ENCODE measurements at regions not wholly inside any gene's neighbourhood (a gene's known extent, or its start where the extent isn't known, plus 50 kb on each side); places are given as distances from the start of the nearest gene placed in this dataset.

DNA sequence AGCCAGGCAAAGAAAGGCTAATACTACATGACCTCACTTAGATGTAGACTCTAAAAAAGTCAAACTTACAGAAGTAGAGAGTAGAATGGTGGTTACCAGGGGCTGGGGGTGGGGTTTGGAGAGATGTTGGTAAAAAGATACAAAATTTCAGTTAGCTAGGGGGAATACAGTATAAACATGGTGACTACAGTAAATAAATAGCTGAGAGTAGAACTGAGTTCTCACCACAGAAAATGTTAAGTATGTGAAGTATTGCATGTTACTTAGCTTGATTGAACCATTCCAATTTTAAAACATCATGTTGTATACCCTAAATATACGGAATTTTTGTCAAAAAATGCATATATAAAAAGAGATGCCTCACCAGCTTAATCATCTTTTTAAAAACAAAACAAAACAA is 67.5 kb upstream of the DOCK9 start:
- H3K27ac Mint-ChIP-seq (ENCODE audit: low read depth, unreplicated experiment): peak overlapping the region; percentile 90
- intact Hi-C loops (cut with micrococcal nuclease): no loop called here
- H3K27me3 Mint-ChIP-seq (ENCODE audit: insufficient read depth, unreplicated experiment): no peaks in the 10 kb centered on the region
- no peaks in the 10 kb centered on the region for H3K36me3 Mint-ChIP-seq (ENCODE audit: insufficient read depth, unreplicated experiment)
- DNase-seq (ENCODE audit: unreplicated experiment): no peak
- ChIA-PET CTCF (interaction anchor here (0.7 to 4.9 kb wide), 7 partner anchors 10 to 221 kb away, joined by 3 to 30 read pairs (median 3); no protein-coding TSS in a partner anchor), POLR2A (interaction anchor here (1.3 to 9.7 kb wide), 8 partner anchors 11 to 155 kb away, joined by 3 to 74 read pairs (median 12); partner anchors contain the start of genes DOCK9 and UBAC2)
- TF ChIP-seq, protein P1, sequence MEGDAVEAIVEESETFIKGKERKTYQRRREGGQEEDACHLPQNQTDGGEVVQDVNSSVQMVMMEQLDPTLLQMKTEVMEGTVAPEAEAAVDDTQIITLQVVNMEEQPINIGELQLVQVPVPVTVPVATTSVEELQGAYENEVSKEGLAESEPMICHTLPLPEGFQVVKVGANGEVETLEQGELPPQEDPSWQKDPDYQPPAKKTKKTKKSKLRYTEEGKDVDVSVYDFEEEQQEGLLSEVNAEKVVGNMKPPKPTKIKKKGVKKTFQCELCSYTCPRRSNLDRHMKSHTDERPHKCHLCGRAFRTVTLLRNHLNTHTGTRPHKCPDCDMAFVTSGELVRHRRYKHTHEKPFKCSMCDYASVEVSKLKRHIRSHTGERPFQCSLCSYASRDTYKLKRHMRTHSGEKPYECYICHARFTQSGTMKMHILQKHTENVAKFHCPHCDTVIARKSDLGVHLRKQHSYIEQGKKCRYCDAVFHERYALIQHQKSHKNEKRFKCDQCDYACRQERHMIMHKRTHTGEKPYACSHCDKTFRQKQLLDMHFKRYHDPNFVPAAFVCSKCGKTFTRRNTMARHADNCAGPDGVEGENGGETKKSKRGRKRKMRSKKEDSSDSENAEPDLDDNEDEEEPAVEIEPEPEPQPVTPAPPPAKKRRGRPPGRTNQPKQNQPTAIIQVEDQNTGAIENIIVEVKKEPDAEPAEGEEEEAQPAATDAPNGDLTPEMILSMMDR (IDR thresholded peaks at IDR 0.05; ENCODE audit: unreplicated experiment): no peak
- BruUV-seq (replicated peaks): no TSS peak
- peaks cover 45% of the 10 kb centered on the region for H3K4me1 Mint-ChIP-seq (ENCODE audit: insufficient read depth, unreplicated experiment)
- H3K9me3 Mint-ChIP-seq (ENCODE audit: unreplicated experiment): no peaks in the 10 kb centered on the region
- H3K4me3 Mint-ChIP-seq (ENCODE audit: unreplicated experiment): peak overlapping the region; percentile 13

DNA sequence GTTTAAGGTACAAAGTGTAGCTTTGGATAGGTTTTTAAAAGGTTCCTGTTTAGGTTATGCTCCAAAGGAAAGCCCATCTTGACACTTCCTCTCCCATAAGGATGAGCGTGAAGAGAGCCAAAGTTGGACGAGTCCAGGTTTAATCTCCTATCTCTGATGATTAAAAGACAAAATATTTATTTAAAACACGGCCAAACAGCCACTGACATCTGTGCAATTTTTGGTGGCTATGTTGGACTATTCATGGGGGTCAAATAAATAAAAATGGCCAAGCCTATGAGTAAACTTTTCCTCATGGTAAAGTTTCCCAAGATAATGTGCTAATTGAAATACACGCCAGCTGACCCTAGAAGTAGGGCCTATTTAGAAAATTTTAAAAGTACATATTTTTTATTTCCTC is 69.0 kb upstream of the DOCK9 start:
- POLR2A ChIA-PET: interaction anchor here (0.8 to 9.7 kb wide), 10 partner anchors 9 to 157 kb away, joined by 3 to 74 read pairs (median 9); partner anchors contain the start of genes DOCK9 and UBAC2
- Mint-ChIP-seq H3K27ac (ENCODE audit: low read depth, unreplicated experiment) (peak overlapping the region; percentile 90), H3K4me1 (ENCODE audit: insufficient read depth, unreplicated experiment) (peaks cover 45% of the 10 kb centered on the region), H3K36me3 (ENCODE audit: insufficient read depth, unreplicated experiment) (no peaks in the 10 kb centered on the region), H3K27me3 (ENCODE audit: insufficient read depth, unreplicated experiment) (no peaks in the 10 kb centered on the region), H3K4me3 (ENCODE audit: unreplicated experiment) (peak overlapping the region; percentile 66), H3K9me3 (ENCODE audit: unreplicated experiment) (no peaks in the 10 kb centered on the region)
- CTCF ChIA-PET: interaction anchor here (0.8 to 4.9 kb wide), 4 partner anchors 13 to 218 kb away, joined by 3 to 30 read pairs (median 4); no protein-coding TSS in a partner anchor
- TF ChIP-seq, protein P1 (IDR thresholded peaks at IDR 0.05; ENCODE audit: unreplicated experiment): no peak
- no TSS peak for BruUV-seq (replicated peaks)
- intact Hi-C loops (cut with micrococcal nuclease): loop anchor here (1.0 kb wide), 1 partner anchor 40 kb away; no protein-coding TSS in a partner anchor
- no peak for DNase-seq (ENCODE audit: unreplicated experiment)

DNA sequence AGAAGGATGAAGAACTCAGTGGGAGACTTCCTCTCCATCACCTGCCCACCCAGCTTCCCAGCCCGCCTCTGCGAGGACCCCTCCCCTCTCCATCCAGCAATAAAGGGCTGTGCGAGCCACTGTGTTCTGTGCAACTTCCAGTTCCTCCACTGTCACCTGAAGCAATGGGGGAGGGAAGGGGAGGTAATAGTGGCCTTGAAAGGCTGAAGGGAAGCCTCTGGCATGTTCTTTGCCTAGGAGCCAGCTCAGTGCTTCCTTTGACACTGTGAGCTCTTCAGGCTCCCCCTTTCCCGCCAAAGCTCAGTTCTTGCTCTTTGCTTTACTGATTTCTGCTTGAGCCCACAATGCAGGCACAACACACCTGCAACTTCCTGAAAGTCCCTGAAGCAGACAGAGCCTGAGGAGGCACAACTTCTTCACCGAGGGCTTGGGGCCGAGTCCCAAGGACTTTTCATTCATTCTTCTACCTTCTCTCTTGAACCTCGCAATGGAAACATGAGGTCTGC is 73.2 kb upstream of the DOCK9 start:
- ChIA-PET CTCF (interaction anchor here (0.7 to 4.3 kb wide), 7 partner anchors 10 to 215 kb away, joined by 3 to 17 read pairs (median 4); no protein-coding TSS in a partner anchor), POLR2A (interaction anchor here (0.6 to 9.7 kb wide), 5 partner anchors 14 to 74 kb away, joined by 3 to 74 read pairs (median 8); no protein-coding TSS in a partner anchor)
- TF ChIP-seq, protein P1 (IDR thresholded peaks at IDR 0.05; ENCODE audit: unreplicated experiment): no peak
- intact Hi-C loops (cut with micrococcal nuclease): no loop called here
- BruUV-seq (replicated peaks): no TSS peak
- Mint-ChIP-seq H3K27me3 (ENCODE audit: insufficient read depth, unreplicated experiment) (no peaks in the 10 kb centered on the region), H3K27ac (ENCODE audit: low read depth, unreplicated experiment) (no peak overlapping the region), H3K4me3 (ENCODE audit: unreplicated experiment) (no peak overlapping the region), H3K9me3 (ENCODE audit: unreplicated experiment) (no peaks in the 10 kb centered on the region), H3K36me3 (ENCODE audit: insufficient read depth, unreplicated experiment) (no peaks in the 10 kb centered on the region), H3K4me1 (ENCODE audit: insufficient read depth, unreplicated experiment) (peaks cover 44% of the 10 kb centered on the region)
- DNase-seq (ENCODE audit: unreplicated experiment): no peak

DNA sequence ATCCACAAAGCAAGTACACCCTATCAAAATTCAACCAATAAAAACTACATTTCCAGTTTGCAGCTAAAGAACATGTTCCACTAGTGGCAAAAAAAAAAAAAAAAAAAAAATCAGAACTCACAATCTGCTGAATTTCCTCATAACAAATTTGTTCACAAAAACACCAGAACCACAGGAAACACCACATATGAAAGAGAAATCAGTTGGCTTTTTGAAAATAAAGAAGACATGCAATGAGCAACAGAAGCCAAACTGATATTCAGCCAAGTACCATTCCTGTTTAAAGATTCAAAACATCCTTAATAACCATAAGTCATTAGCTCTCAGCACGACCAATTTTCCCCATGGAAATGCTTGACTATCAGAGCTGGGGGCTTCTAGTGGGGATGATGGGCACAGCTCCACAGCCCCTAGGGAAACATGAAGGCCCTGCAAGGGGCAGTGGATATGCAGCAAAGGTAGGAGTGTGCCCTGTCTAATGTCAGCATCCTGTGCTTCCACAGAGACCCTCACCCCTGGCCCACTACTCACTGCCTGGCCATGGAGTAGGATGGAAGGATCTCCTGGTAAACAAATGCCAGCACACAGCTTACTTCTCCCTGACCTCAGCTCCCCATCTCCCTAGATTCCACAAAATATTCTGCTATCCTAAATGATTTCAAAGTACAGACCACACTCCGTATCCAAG is 74.0 kb upstream of the DOCK9 start:
- H3K4me1 Mint-ChIP-seq (ENCODE audit: insufficient read depth, unreplicated experiment): peaks cover 39% of the 10 kb centered on the region
- H3K27me3 Mint-ChIP-seq (ENCODE audit: insufficient read depth, unreplicated experiment): no peaks in the 10 kb centered on the region
- ChIA-PET POLR2A (interaction anchor here (0.6 to 9.7 kb wide), 4 partner anchors 15 to 169 kb away, joined by 3 to 74 read pairs (median 10); partner anchors contain the start of gene UBAC2), CTCF (interaction anchor here (1.1 to 4.3 kb wide), 2 partner anchors 18 to 214 kb away, joined by 6 to 17 read pairs; no protein-coding TSS in a partner anchor)
- no peaks in the 10 kb centered on the region for H3K9me3 Mint-ChIP-seq (ENCODE audit: unreplicated experiment)
- no peak overlapping the region for H3K27ac Mint-ChIP-seq (ENCODE audit: low read depth, unreplicated experiment)
- BruUV-seq (replicated peaks): no TSS peak
- no peak overlapping the region for H3K4me3 Mint-ChIP-seq (ENCODE audit: unreplicated experiment)
- H3K36me3 Mint-ChIP-seq (ENCODE audit: insufficient read depth, unreplicated experiment): no peaks in the 10 kb centered on the region
- TF ChIP-seq, protein P1 (IDR thresholded peaks at IDR 0.05; ENCODE audit: unreplicated experiment): no peak
- DNase-seq (ENCODE audit: unreplicated experiment): no peak
- intact Hi-C loops (cut with micrococcal nuclease): no loop called here

Measured in MCF 10A (cell line).